ENCODE measurements at regions not wholly inside any gene's neighbourhood (a gene's known extent, or its start where the extent isn't known, plus 50 kb on each side); places are given as distances from the start of the nearest gene placed in this dataset.

GRCh38 chr6:22455378-22455777, 114.0 kb upstream of the HDGFL1 start:
- ChIA-PET POLR2A (no interaction called here), CTCF (no interaction called here)
- TF ChIP-seq, protein P1, sequence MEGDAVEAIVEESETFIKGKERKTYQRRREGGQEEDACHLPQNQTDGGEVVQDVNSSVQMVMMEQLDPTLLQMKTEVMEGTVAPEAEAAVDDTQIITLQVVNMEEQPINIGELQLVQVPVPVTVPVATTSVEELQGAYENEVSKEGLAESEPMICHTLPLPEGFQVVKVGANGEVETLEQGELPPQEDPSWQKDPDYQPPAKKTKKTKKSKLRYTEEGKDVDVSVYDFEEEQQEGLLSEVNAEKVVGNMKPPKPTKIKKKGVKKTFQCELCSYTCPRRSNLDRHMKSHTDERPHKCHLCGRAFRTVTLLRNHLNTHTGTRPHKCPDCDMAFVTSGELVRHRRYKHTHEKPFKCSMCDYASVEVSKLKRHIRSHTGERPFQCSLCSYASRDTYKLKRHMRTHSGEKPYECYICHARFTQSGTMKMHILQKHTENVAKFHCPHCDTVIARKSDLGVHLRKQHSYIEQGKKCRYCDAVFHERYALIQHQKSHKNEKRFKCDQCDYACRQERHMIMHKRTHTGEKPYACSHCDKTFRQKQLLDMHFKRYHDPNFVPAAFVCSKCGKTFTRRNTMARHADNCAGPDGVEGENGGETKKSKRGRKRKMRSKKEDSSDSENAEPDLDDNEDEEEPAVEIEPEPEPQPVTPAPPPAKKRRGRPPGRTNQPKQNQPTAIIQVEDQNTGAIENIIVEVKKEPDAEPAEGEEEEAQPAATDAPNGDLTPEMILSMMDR (IDR thresholded peaks at IDR 0.05; ENCODE audit: insufficient read depth, low read length, missing control alignments): no peak
- no peak for DNase-seq (ENCODE audit: low read depth, low spot score)
- H3K4me3 ChIP-seq (ENCODE audit: low read depth, low read length): no peak overlapping the region

DNA sequence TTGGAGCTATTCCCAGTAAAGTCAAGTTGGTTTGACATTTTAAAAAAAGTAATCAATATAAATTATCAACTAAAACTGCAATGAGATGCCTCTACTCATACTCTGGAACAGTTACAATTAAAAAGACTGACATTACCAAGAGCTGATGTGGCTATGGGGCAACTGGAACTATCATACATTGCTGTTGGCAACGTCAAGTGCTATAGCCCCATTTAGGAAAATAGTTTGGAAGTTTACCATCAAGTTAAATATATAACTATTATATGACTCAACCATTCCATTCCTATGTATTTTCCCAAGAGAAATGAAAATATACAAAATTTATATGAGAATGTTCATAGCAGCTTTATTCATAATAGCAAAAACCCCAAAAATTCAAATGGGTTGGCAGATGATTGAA, 111.4 kb upstream of the HDGFL1 start:
- no peak for DNase-seq (ENCODE audit: low read depth, low spot score)
- H3K4me3 ChIP-seq (ENCODE audit: low read depth, low read length): no peak overlapping the region
- CTCF ChIA-PET: interaction anchor here (1.7 kb wide), 1 partner anchor 13 kb away, joined by 5 read pairs; no protein-coding TSS in a partner anchor
- POLR2A ChIA-PET: no interaction called here
- TF ChIP-seq, protein P1 (IDR thresholded peaks at IDR 0.05; ENCODE audit: insufficient read depth, low read length, missing control alignments): no peak

- ChIA-PET CTCF (no interaction called here), POLR2A (no interaction called here)
- no peak for DNase-seq (ENCODE audit: low read depth, low spot score)
- TF ChIP-seq, protein P1 (IDR thresholded peaks at IDR 0.05; ENCODE audit: insufficient read depth, low read length, missing control alignments): no peak
- H3K4me3 ChIP-seq (ENCODE audit: low read depth, low read length): no peak overlapping the region
These were observed 102.6 kb upstream of the HDGFL1 start for GRCh38 chr6:22466665-22467245.

DNA sequence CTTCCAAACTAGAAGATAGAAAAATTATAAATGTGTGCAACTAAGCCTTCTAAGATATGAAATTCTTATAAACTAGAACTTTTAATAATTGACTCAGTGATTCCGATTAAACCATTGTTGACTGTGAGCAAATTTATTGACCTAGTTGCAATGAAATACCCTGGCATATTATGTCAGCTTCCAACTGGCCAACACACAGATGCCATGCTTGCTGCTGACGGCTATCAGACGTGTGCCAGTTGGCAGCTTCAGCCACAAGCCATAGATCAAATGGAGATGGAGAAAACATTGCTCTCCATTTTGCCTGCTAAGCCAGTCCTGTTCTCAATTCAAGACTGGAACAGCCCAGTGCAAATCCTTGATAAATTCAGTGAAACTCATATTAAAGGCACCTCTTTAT, 101.7 kb upstream of the HDGFL1 start:
- DNase-seq (ENCODE audit: low read depth, low spot score): no peak
- ChIA-PET POLR2A (no interaction called here), CTCF (no interaction called here)
- H3K4me3 ChIP-seq (ENCODE audit: low read depth, low read length): no peak overlapping the region
- TF ChIP-seq, protein P1 (IDR thresholded peaks at IDR 0.05; ENCODE audit: insufficient read depth, low read length, missing control alignments): no peak

GRCh38 chr6:22468256-22468965, 101.0 kb upstream of the HDGFL1 start:
- DNase-seq (ENCODE audit: low read depth, low spot score): no peak
- TF ChIP-seq, protein P1 (IDR thresholded peaks at IDR 0.05; ENCODE audit: insufficient read depth, low read length, missing control alignments): no peak
- ChIA-PET CTCF (no interaction called here), POLR2A (no interaction called here)
- H3K4me3 ChIP-seq (ENCODE audit: low read depth, low read length): no peak overlapping the region

DNA sequence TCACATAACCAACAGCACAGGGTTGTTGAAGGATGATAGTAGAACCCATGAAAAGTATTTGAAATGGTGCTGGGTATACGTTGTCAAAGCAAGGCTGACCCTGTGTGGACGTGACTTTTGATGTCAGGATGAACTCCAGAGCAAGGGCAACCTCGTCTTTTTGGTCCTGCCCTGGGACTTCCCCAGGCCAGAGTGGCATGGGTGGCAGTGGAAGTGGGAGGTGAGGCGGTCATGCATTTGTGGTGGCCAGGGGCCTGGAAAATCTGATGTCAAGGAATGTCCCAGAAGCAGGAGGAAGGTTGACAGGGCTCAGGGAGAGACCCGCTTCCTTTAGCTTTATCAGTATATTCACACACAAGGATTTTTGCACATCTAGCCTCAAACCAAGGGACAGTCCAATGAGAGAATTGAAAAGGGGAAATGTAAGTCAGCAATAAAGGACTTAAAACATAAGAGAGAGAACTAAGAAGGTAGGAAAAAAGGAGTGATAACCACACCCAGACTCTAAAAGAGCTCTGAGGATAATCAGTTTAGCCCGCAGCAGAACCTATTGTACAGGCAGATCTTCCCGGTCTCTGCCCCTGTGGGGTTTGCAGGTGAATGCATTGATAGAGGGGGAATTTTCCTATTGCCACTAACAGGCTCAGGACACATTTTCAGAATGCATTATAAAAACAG, 98.8 kb upstream of the HDGFL1 start:
- H3K4me3 ChIP-seq (ENCODE audit: low read depth, low read length): no peak overlapping the region
- no peak for DNase-seq (ENCODE audit: low read depth, low spot score)
- ChIA-PET POLR2A (no interaction called here), CTCF (interaction anchor here (1.3 to 1.8 kb wide), 2 partner anchors 12 to 23 kb away, joined by 5 read pairs; no protein-coding TSS in a partner anchor)
- TF ChIP-seq, protein P1 (IDR thresholded peaks at IDR 0.05; ENCODE audit: insufficient read depth, low read length, missing control alignments): no peak

Data from AG04449 (cell line).